NK-92 (cell line): ENCODE measurements at regions not wholly inside any gene's neighbourhood (a gene's known extent, or its start where the extent isn't known, plus 50 kb on each side); places are given as distances from the start of the nearest gene placed in this dataset.

ENCODE experiments used
- DNase-seq: peaks from one replicate; lab custom pipeline; 2025; ENCODE audit not compliant: unreplicated experiment; lab: John Stamatoyannopoulos, UW

DNA sequence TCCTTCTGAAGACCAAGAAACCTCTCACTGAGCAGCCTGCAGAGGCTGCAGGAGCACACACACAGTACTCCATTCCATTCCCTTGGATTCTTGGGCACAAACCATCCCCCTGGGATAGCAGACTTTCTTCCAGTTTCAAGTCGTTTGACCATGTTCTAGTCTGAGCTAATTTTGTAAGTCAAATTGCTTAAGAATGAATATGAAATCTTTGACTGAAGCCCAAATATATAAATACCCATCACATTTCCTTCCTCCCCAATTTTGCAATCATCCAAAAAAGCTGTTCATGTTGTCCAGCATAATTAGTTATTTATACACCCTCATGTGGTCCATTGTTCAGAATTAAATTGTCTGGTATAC lies 231.2 kb upstream of the TPRG1 start:
- DNase-seq: no peak

DNA sequence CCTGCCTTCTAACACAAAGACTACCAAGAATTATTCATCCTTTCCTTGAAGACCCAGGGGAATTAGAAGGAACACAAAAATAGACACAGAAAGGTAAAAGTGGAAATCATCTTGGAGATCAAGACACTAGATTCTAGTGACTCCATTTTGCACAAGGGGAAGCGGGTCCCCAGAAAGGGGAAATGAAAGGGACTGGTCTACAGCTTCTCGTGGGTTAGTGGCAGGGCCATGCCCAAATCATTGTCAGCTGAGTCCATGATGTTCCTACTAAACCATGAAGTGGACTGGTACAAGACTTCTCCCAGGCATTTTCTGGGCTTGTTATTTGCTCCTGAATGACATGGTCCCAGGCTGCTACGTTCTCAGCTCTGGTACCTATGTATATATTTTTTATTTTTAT lies 230.7 kb upstream of the TPRG1 start:
- DNase-seq: no peak

GRCh38 chr3:188942191-188942590 lies 229.6 kb upstream of the TPRG1 start:
- DNase-seq: no peak

GRCh38 chr3:188943591-188943990 lies 228.2 kb upstream of the TPRG1 start:
- DNase-seq: no peak

DNA sequence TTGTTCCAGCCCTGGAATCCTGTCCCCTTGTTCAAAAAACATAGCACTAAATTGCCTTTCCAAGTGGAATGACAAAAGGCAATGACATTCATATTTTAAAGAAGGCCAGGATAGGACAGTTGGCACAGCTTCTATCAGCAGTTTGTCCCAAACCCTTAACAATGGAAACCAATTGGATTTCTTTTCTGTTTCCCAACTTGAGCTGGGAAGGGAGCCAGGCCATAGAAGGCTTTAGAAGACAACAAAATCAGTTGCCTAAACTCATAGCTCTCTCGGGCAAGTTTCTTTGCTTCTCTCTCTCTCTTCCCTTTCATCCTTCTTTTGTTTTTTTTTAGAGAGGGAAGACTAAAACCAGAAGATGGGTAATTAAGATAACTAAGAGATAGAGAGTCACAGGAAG lies 227.7 kb upstream of the TPRG1 start:
- DNase-seq: no peak

DNA sequence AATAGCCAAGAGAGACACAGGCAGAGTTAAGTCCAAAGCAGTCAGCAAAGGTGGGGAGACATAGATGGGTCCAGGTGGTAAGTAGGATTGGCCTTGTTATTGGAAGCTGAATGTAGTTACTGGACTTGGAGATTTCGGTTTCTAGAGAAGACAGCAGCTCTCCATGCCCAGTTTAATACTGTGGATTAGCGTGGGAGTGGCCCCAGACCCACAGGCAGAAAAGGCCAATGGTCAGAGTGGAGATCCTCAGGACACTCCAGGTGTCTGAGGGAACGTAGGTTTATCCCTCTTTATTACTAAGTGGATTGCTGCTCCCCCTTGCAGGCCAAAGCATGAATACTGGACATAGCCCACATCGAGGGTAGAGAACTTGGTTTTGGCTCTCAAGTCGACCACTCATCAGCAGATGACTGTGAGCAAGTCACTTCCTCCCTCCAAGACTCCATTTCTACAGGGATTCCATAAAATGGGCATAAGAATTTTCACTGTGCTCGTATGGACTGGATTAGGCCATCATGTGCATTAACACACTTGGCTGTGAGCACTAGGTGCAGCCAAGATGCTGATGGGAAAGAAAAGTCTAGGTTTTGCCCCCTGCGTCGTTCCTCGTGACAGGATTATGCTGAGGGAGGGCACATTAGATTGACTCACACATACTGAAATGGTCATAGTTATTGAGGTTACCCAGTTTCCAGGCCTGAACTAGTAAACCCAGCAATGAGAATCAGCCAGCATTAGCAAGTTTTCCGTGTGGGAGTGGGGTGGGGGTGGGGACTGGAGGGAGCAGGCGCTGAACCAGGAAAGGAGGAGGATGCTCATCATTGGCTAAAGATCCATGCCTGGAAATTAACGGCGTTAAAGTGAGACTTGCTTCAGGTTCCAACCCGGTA lies 225.2 kb upstream of the TPRG1 start:
- no peak for DNase-seq

- no peak for DNase-seq
These were observed 224.1 kb upstream of the TPRG1 start for GRCh38 chr3:188947401-188948280.

DNA sequence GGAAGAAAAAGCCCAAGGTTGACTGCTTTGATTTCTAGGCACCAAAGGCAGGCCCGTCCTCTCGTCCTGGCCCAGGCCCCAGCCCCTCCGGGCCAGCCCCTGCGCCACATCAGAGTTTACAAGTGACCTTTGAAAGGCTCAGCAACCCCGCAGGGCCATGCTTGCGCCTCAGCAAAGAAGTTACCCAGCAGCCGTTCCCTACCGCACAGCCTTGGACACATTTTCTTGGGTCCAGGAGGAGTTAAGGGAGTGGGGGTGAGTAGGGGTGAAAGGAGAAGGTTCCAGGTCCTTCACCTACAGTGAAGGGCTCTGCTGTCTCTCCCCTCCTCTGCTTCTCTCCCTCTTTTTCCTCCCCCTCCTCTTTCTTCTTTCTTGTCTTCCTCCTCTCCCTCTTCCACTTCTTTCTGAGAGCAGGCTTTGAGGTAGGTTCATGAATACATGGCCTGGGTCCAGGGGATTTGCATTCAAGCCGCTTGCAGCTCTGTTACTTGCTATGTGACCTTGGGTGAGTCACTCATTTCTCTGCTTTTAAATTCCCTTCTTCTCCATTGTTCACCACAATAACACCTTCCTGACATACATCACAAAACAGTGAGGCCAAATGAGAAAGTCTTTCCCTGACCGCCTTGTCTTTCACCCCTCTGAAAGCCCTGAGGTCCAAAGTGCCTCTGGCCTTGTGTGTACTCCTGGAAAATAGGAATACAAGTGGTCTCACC lies 223.3 kb upstream of the TPRG1 start:
- no peak for DNase-seq

DNA sequence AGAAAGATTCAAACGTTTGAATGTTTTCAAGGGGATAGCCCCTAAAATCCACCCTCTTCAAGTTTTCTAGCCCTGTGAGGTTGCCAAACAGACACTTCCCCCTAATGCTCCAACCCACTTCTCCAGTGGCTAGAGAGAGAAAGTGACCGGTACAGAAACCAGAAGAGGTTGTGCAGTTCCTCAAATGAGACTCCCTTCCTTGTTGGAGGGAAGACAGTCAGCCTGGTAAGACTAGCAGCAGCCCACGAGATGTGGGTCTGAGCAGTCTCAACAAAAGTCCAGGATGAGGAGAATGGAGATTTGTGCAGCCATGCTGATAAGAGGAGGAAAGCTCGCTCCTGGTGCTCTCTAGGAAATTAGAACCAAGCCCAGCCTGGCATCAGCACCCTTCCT lies 222.8 kb upstream of the TPRG1 start:
- DNase-seq: no peak

- DNase-seq: no peak
These were observed 222.3 kb upstream of the TPRG1 start for GRCh38 chr3:188949456-188949855.

DNA sequence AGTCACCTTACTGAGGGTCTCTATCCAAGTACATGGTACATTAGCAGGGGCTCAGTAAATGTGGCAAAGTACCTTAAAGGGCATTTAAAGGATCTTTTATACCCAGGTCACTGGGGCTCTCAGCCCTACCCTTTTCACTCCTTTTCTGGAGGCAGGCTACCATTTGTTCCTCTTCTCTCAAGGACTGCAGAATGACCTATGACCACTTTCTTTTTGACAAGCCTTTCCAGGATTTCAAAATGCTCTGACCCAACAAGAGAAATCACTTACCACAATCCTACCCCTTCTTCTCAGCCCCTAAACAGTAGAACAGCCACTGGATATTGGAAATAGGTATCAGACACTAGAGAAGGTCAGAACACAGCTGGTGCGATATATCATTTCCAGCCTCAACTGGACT lies 221.8 kb upstream of the TPRG1 start:
- no peak for DNase-seq

GRCh38 chr3:188950832-188951489 lies 220.8 kb upstream of the TPRG1 start:
- DNase-seq: no peak

GRCh38 chr3:188951734-188952133 lies 220.0 kb upstream of the TPRG1 start:
- no peak for DNase-seq

GRCh38 chr3:188954590-188955208 lies 217.1 kb upstream of the TPRG1 start:
- no peak for DNase-seq

DNA sequence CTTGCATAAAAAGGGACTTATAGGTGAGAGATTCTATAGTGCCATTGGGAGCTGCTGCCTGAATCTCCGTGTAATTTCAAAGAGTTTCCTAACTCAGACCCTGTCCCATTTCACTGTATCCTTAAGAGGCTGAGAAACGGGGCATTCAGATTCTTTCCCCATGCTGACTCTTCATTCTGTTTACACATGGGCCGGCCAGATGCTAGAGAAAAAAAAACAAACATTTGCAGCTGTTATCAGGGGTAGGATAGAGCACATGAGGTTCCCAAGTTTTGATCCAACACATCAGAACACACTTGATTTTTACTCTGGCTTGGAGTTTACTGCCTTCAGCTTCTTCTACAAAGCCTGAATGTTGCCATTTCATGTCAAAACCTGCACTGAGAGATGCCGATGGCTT lies 215.9 kb upstream of the TPRG1 start:
- no peak for DNase-seq

- no peak for DNase-seq
These were observed 214.8 kb upstream of the TPRG1 start for GRCh38 chr3:188956839-188957489.

GRCh38 chr3:188959013-188959412 lies 212.8 kb upstream of the TPRG1 start:
- no peak for DNase-seq

DNA sequence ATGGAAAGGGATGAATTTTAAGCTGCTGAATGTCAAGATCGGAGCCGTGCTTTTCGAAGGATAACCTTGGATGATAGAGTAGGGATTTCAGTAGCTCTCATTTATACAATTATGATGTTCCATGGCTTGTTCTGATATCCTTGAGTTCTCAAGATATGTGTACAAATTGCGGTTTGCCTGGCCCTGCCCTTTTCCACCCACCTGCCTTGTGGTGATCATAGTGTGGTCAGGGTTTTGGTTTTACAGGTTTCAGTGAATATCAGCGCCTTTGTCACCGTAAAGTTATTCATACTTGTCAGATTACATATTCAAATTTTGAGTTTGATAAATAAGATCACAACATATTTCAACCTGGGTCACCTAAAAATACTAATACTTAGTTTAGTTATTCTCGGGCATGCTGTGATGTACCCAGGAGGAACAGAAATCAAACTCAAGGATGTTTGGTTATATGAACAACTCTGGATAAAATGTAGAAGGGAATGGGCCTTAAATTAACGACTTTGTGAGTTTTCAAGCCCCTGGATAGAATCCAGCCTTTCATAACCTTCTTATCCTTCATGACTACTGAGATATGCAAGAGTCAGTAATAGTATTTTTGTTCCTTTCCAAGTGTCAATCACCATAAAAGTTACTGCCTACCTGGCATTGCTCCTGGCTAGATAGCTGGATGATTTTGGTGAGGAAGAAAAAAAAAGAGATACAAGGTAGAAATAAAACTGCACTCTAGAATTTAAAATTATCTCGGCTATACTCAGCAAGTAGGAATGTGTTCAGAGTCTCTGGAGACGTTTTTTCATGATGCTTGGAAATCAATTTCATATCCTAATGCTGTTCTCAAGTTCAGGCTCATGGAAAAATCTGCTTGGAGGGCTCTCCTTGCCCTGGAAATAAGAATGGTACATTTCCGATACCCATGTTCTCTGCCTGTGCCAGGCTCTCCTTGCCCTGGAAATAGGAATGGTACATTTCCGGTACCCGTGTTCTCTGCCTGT lies 209.2 kb upstream of the TPRG1 start:
- DNase-seq: no peak

GRCh38 chr3:188964957-188965356 lies 206.8 kb upstream of the TPRG1 start:
- no peak for DNase-seq
